HEK293 (cell line): ENCODE measurements at regions not wholly inside any gene's neighbourhood (a gene's known extent, or its start where the extent isn't known, plus 50 kb on each side); places are given as distances from the start of the nearest gene placed in this dataset.

Experiments used
- CTCF ChIA-PET: fragments of 350-600 bp; formaldehyde crosslinking; extraction: SDS; loops from one replicate; lab custom pipeline; 2021; ENCODE audit warnings: antibody characterized with exemption; lab: Yijun Ruan, JAX
- POLR2A ChIA-PET: fragments of 300-600 bp; formaldehyde crosslinking; extraction: SDS; loops from one replicate; lab custom pipeline; 2020; ENCODE audit warnings: antibody characterized with exemption, inconsistent platforms; lab: Yijun Ruan, JAX
- H3K27ac ChIP-seq: fragments of 200-500 bp; sonication (Bioruptor generic); 2 replicates; pipeline ENCODE4 v1.5.1; 2014; ENCODE audit warnings: low read depth, low read length, control low read depth, inconsistent platforms; ENCODE audit errors: extremely low read depth
- H3K36me3 ChIP-seq, 2 experiments: fragments of 200-500 bp in 1 of 2; sonication (Bioruptor generic) in 1 of 2; 1 replicate in 1 of 2; 2 replicates in 1 of 2; pipeline ENCODE4 v1.5.1; 2014 to 2017; ENCODE audit warnings: inconsistent platforms in 2 of 2, low read length in 2 of 2; ENCODE audit not compliant: control insufficient read depth in 2 of 2, insufficient read depth in 1 of 2
- H3K4me1 ChIP-seq: fragments of 200-500 bp; sonication (Bioruptor generic); 2 replicates; pipeline ENCODE4 v1.5.1; 2014; ENCODE audit warnings: mild to moderate bottlenecking, low read length, inconsistent platforms; ENCODE audit not compliant: control insufficient read depth, insufficient read depth
- H3K4me3 ChIP-seq: 2 replicates; pipeline ENCODE4 v1.5.1; 2011; ENCODE audit warnings: low read depth, mild to moderate bottlenecking, control low read depth, low read length, moderate library complexity
- H3K9me3 ChIP-seq: fragments of 200-500 bp; sonication (Bioruptor generic); 2 replicates; pipeline ENCODE4 v1.5.1; 2014; ENCODE audit warnings: low read depth, low read length, inconsistent platforms; ENCODE audit not compliant: control insufficient read depth, insufficient read depth
- GLI4 ChIP-seq: fragments of 450-650 bp; formaldehyde crosslinking; IDR thresholded peaks from 2 replicates; pipeline ENCODE4 v1.5.1; 2016; ENCODE audit warnings: missing biosample characterization, missing genetic modification characterization
- HOXC10 ChIP-seq: sonication (generic); formaldehyde crosslinking; IDR thresholded peaks from 2 replicates; pipeline ENCODE4 v1.8.1; 2023; ENCODE audit warnings: mild to moderate bottlenecking, missing genetic modification reagents
- HOXD13 ChIP-seq: sonication (generic); formaldehyde crosslinking; IDR thresholded peaks from 2 replicates; pipeline ENCODE4 v1.8.0; 2022; ENCODE audit warnings: missing genetic modification reagents, borderline replicate concordance
- KLF1 ChIP-seq: fragments of 450-650 bp; formaldehyde crosslinking; IDR thresholded peaks from 2 replicates; pipeline ENCODE4 v1.5.1; 2016; ENCODE audit warnings: missing biosample characterization, missing genetic modification characterization
- SCRT2 ChIP-seq: fragments of 450-650 bp; formaldehyde crosslinking; IDR thresholded peaks from 2 replicates; pipeline ENCODE4 v1.5.1; 2016; ENCODE audit warnings: missing biosample characterization, missing genetic modification characterization
- SETDB1 ChIP-seq: IDR thresholded peaks from one replicate; pipeline ENCODE4 v1.6.1; 2017; ENCODE audit warnings: mild to moderate bottlenecking, low read length, moderate library complexity, mixed read lengths; ENCODE audit not compliant: insufficient read length
- ZEB2 ChIP-seq: fragments of 450-650 bp; formaldehyde crosslinking; IDR thresholded peaks from 2 replicates; pipeline ENCODE4 v1.5.1; 2016; ENCODE audit warnings: missing biosample characterization, missing genetic modification characterization
- ZNF132 ChIP-seq: fragments of 450-650 bp; formaldehyde crosslinking; IDR thresholded peaks from 2 replicates; pipeline ENCODE4 v1.5.1; 2017; ENCODE audit warnings: missing biosample characterization, missing genetic modification characterization, borderline replicate concordance
- ZNF133 ChIP-seq: fragments of 450-650 bp; formaldehyde crosslinking; IDR thresholded peaks from 2 replicates; pipeline ENCODE4 v1.5.1; 2016; ENCODE audit warnings: missing biosample characterization, missing genetic modification characterization
- ZNF169 ChIP-seq: fragments of 450-650 bp; formaldehyde crosslinking; IDR thresholded peaks from 2 replicates; pipeline ENCODE4 v1.5.1; 2016; ENCODE audit warnings: missing biosample characterization, missing genetic modification characterization
- ZNF2 ChIP-seq: fragments of 450-650 bp; formaldehyde crosslinking; IDR thresholded peaks from 2 replicates; pipeline ENCODE4 v1.5.1; 2016; ENCODE audit warnings: missing biosample characterization, missing genetic modification characterization
- ZNF223 ChIP-seq: fragments of 450-650 bp; formaldehyde crosslinking; IDR thresholded peaks from 2 replicates; pipeline ENCODE4 v1.5.1; 2016; ENCODE audit warnings: missing biosample characterization, missing genetic modification characterization
- ZNF416 ChIP-seq: fragments of 450-650 bp; formaldehyde crosslinking; IDR thresholded peaks from 2 replicates; pipeline ENCODE4 v1.5.1; 2016; ENCODE audit warnings: missing biosample characterization, missing genetic modification characterization
- ZNF621 ChIP-seq: fragments of 450-650 bp; formaldehyde crosslinking; IDR thresholded peaks from 2 replicates; pipeline ENCODE4 v1.5.1; 2017; ENCODE audit warnings: missing biosample characterization, missing genetic modification characterization
- ZNF670 ChIP-seq: fragments of 450-650 bp; formaldehyde crosslinking; IDR thresholded peaks from 2 replicates; pipeline ENCODE4 v1.5.1; 2016; ENCODE audit warnings: missing biosample characterization, missing genetic modification characterization, low read depth
- ZNF843 ChIP-seq: fragments of 450-650 bp; formaldehyde crosslinking; IDR thresholded peaks from 2 replicates; pipeline ENCODE4 v1.5.1; 2016; ENCODE audit warnings: missing biosample characterization, missing genetic modification characterization
- ZXDB ChIP-seq: fragments of 450-650 bp; formaldehyde crosslinking; IDR thresholded peaks from 2 replicates; pipeline ENCODE4 v1.5.1; 2016; ENCODE audit warnings: missing biosample characterization, missing genetic modification characterization
- TF ChIP-seq, protein P1 (sequence below): fragments of 450-650 bp; formaldehyde crosslinking; IDR thresholded peaks from 2 replicates; pipeline ENCODE4 v1.5.1; 2016; ENCODE audit warnings: missing biosample characterization, missing genetic modification characterization
- TF ChIP-seq, protein P2 (sequence below): fragments of 450-650 bp; formaldehyde crosslinking; conservative IDR thresholded peaks from 2 replicates; pipeline ENCODE4 v1.5.1; 2016; ENCODE audit warnings: low read depth, missing biosample characterization, missing genetic modification characterization

GRCh38 chrX:150037041-150037440 lies 98.8 kb upstream of the EOLA2 start:
- POLR2A ChIA-PET: no interaction called here
- H3K36me3 ChIP-seq: no peaks in the 10 kb centered on the region; a peak in 1 of 3 replicates
- TF ChIP-seq ZNF169: no peak
- TF ChIP-seq ZNF843 (tag by site-specific recombination): no peak
- TF ChIP-seq HOXD13 (CRISPR knock-in tag): no peak
- no peak for TF ChIP-seq ZXDB
- no peak for TF ChIP-seq ZNF132 (tag by site-specific recombination)
- no peak for TF ChIP-seq ZNF670 (tag by site-specific recombination)
- TF ChIP-seq ZNF2 (tag by site-specific recombination): no peak
- no peak for TF ChIP-seq ZNF133 (tag by site-specific recombination)
- TF ChIP-seq ZNF621: no peak
- TF ChIP-seq KLF1 (tag by site-specific recombination): no peak
- TF ChIP-seq SCRT2 (tag by site-specific recombination): no peak
- TF ChIP-seq, all 188 proteins: peak for 0
- Histone ChIP-seq H3K9me3 (no peaks in the 10 kb centered on the region; the same call in 1 of the 2 replicates), H3K4me3 (no peak overlapping the region), H3K27ac (no peak overlapping the region), H3K4me1 (0 out of 2 replicates have a peak, but pooled peaks cover 6% of the 10 kb centered on the region)
- CTCF ChIA-PET: no interaction called here

DNA sequence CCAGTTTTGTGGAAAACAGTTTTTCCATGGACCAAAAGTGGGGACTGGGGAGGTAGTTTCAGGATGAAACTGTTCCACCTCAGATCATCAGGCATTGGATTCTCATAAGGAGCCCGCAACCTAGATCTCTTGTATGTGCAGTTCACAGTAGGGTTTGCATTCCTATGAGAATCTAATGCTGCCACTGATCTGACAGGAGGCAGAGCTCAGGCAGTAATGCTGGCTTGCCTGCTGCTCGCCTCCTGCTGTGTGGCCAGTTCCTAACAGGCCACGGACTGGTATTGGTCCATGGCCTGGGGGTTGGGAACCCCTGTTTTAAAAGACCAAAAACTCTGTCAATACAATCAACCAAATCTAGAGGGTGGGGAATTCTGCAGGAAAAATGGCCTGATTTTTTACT lies 100.0 kb upstream of the EOLA2 start:
- Histone ChIP-seq H3K4me1 (0 out of 2 replicates have a peak, but pooled peaks cover 6% of the 10 kb centered on the region), H3K4me3 (no peak overlapping the region), H3K9me3 (no peaks in the 10 kb centered on the region; the same call in 1 of the 2 replicates), H3K27ac (no peak overlapping the region), H3K36me3 (no peaks in the 10 kb centered on the region; a peak in 1 of 3 replicates)
- TF ChIP-seq ZNF223 (tag by site-specific recombination): no peak
- no peak for TF ChIP-seq SETDB1
- TF ChIP-seq GLI4 (tag by site-specific recombination): no peak
- no peak for TF ChIP-seq ZEB2
- TF ChIP-seq, protein P1, sequence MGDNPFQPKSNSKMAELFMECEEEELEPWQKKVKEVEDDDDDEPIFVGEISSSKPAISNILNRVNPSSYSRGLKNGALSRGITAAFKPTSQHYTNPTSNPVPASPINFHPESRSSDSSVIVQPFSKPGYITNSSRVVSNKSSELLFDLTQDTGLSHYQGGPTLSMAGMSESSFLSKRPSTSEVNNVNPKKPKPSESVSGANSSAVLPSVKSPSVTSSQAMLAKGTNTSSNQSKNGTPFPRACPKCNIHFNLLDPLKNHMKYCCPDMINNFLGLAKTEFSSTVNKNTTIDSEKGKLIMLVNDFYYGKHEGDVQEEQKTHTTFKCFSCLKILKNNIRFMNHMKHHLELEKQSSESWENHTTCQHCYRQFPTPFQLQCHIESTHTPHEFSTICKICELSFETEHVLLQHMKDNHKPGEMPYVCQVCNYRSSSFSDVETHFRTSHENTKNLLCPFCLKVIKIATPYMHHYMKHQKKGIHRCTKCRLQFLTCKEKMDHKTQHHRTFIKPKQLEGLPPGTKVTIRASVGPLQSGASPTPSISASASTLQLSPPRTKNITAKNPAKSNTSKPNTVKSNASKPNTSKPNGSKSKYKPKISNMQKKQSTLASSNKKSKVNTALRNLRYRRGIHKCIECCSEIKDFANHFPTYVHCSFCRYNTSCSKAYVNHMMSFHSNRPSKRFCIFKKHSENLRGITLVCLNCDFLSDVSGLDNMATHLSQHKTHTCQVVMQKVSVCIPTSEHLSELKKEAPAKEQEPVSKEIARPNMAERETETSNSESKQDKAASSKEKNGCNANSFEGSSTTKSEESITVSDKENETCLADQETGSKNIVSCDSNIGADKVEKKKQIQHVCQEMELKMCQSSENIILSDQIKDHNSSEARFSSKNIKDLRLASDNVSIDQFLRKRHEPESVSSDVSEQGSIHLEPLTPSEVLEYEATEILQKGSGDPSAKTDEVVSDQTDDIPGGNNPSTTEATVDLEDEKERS (tag by site-specific recombination): no peak
- no peak for TF ChIP-seq ZNF169
- POLR2A ChIA-PET: no interaction called here
- CTCF ChIA-PET: interaction anchor here (0.6 to 0.7 kb wide), 3 partner anchors 23 to 646 kb away, joined by 3 to 4 read pairs (median 3); no protein-coding TSS in a partner anchor

- POLR2A ChIA-PET: no interaction called here
- TF ChIP-seq, protein P2, sequence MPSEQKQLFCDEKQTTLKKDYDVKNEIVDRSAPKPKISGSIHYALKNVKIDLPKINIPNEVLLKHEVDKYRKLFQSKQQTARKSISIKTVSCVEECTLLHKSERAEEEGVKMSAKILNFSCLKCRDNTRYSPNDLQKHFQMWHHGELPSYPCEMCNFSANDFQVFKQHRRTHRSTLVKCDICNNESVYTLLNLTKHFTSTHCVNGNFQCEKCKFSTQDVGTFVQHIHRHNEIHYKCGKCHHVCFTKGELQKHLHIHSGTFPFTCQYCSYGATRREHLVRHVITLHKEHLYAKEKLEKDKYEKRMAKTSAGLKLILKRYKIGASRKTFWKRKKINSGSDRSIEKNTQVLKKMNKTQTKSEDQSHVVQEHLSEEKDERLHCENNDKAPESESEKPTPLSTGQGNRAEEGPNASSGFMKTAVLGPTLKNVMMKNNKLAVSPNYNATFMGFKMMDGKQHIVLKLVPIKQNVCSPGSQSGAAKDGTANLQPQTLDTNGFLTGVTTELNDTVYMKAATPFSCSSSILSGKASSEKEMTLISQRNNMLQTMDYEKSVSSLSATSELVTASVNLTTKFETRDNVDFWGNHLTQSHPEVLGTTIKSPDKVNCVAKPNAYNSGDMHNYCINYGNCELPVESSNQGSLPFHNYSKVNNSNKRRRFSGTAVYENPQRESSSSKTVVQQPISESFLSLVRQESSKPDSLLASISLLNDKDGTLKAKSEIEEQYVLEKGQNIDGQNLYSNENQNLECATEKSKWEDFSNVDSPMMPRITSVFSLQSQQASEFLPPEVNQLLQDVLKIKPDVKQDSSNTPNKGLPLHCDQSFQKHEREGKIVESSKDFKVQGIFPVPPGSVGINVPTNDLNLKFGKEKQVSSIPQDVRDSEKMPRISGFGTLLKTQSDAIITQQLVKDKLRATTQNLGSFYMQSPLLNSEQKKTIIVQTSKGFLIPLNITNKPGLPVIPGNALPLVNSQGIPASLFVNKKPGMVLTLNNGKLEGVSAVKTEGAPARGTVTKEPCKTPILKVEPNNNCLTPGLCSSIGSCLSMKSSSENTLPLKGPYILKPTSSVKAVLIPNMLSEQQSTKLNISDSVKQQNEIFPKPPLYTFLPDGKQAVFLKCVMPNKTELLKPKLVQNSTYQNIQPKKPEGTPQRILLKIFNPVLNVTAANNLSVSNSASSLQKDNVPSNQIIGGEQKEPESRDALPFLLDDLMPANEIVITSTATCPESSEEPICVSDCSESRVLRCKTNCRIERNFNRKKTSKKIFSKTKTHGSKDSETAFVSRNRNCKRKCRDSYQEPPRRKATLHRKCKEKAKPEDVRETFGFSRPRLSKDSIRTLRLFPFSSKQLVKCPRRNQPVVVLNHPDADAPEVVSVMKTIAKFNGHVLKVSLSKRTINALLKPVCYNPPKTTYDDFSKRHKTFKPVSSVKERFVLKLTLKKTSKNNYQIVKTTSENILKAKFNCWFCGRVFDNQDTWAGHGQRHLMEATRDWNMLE: no peak
- TF ChIP-seq HOXC10: no peak
- TF ChIP-seq ZNF416 (tag by site-specific recombination): no peak
These were observed 100.8 kb upstream of the EOLA2 start for GRCh38 chrX:150038986-150039599.

More at GRCh38 chrX:150038986-150039599, 100.8 kb upstream of the EOLA2 start:
- CTCF ChIA-PET: interaction anchor here (0.6 to 0.7 kb wide), 3 partner anchors 23 to 645 kb away, joined by 3 to 4 read pairs (median 3); no protein-coding TSS in a partner anchor
- no peaks in the 10 kb centered on the region; a peak in 1 of 3 replicates for H3K36me3 ChIP-seq
- H3K27ac ChIP-seq: no peak overlapping the region
- no peak overlapping the region for H3K4me3 ChIP-seq
- 0 out of 2 replicates have a peak, but pooled peaks cover 6% of the 10 kb centered on the region for H3K4me1 ChIP-seq
- H3K9me3 ChIP-seq: no peaks in the 10 kb centered on the region; the same call in 1 of the 2 replicates
